ENCODE measurements at regions not wholly inside any gene's neighbourhood (a gene's known extent, or its start where the extent isn't known, plus 50 kb on each side); places are given as distances from the start of the nearest gene placed in this dataset.

DNA sequence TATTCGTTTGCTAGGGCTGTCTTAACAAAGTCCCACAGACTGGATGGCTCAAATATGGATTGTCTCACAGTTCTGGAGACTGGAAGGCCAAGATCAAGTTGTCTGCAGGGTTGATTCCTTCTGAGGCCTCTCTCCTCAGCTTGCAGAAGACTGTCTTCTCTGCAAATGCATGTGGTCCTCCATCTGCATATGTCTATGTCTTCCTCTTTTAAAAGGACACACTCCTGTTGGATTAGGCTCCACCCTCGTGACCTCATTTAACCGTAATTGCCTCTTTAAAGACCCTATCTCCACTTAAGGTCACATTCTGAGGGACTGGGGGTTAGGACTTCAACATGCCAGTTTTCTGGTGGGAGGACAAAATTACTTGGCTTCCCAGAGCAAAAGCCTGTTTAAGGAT, 123.3 kb downstream of the SLC38A6 start:
- no peak for TF ChIP-seq NR2F2 (IDR thresholded peaks at IDR 0.05)
- TF ChIP-seq, protein P1, sequence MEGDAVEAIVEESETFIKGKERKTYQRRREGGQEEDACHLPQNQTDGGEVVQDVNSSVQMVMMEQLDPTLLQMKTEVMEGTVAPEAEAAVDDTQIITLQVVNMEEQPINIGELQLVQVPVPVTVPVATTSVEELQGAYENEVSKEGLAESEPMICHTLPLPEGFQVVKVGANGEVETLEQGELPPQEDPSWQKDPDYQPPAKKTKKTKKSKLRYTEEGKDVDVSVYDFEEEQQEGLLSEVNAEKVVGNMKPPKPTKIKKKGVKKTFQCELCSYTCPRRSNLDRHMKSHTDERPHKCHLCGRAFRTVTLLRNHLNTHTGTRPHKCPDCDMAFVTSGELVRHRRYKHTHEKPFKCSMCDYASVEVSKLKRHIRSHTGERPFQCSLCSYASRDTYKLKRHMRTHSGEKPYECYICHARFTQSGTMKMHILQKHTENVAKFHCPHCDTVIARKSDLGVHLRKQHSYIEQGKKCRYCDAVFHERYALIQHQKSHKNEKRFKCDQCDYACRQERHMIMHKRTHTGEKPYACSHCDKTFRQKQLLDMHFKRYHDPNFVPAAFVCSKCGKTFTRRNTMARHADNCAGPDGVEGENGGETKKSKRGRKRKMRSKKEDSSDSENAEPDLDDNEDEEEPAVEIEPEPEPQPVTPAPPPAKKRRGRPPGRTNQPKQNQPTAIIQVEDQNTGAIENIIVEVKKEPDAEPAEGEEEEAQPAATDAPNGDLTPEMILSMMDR (IDR thresholded peaks at IDR 0.05; ENCODE audit: low read depth, low read length, missing input control) = no peak
- no peak for TF ChIP-seq FOXA1 (IDR thresholded peaks at IDR 0.05)
- no peak for TF ChIP-seq JUND (IDR thresholded peaks at IDR 0.05)
- TF ChIP-seq FOXA2 (IDR thresholded peaks at IDR 0.05) = no peak
- TF ChIP-seq SP1 (IDR thresholded peaks at IDR 0.05) = no peak
- TF ChIP-seq, protein P2, sequence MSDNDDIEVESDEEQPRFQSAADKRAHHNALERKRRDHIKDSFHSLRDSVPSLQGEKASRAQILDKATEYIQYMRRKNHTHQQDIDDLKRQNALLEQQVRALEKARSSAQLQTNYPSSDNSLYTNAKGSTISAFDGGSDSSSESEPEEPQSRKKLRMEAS (IDR thresholded peaks at IDR 0.05) = no peak
- TF ChIP-seq HNF4G (IDR thresholded peaks at IDR 0.05) = no peak
- TF ChIP-seq YY1 (IDR thresholded peaks at IDR 0.05) = no peak
- H3K27ac ChIP-seq (ENCODE audit: low read depth in 1 of 2, low read length in 2 of 2) = no peak overlapping the region
- H3K36me3 ChIP-seq (ENCODE audit: control insufficient read depth in 4 of 4, insufficient read depth in 3 of 4, low read depth in 1 of 4, low read length in 3 of 4) = no peaks in the 10 kb centered on the region
- H3K9me3 ChIP-seq (ENCODE audit: control insufficient read depth in 4 of 4, low read length in 3 of 4) = no peaks in the 10 kb centered on the region
- no peaks in the 10 kb centered on the region for H3K27me3 ChIP-seq (ENCODE audit: control insufficient read depth in 4 of 4, insufficient read depth in 4 of 4, low read length in 3 of 4)
- peaks cover 2 to 12% (median 4%) of the 10 kb centered on the region in 4 donors for H3K4me1 ChIP-seq (ENCODE audit: control insufficient read depth in 4 of 4, insufficient read depth in 4 of 4, low read length in 3 of 4)
- DNase-seq (ENCODE audit: low spot score) = no peak
- H3K4me3 ChIP-seq (ENCODE audit: low read depth in 1 of 3, low read length in 3 of 3) = no peak overlapping the region
- 81% methylated on average over 3 of the region's 3 CpGs for WGBS
- no peak overlapping the region for H3K9ac ChIP-seq (ENCODE audit: low read depth in 1 of 2, low read length in 2 of 2)

DNA sequence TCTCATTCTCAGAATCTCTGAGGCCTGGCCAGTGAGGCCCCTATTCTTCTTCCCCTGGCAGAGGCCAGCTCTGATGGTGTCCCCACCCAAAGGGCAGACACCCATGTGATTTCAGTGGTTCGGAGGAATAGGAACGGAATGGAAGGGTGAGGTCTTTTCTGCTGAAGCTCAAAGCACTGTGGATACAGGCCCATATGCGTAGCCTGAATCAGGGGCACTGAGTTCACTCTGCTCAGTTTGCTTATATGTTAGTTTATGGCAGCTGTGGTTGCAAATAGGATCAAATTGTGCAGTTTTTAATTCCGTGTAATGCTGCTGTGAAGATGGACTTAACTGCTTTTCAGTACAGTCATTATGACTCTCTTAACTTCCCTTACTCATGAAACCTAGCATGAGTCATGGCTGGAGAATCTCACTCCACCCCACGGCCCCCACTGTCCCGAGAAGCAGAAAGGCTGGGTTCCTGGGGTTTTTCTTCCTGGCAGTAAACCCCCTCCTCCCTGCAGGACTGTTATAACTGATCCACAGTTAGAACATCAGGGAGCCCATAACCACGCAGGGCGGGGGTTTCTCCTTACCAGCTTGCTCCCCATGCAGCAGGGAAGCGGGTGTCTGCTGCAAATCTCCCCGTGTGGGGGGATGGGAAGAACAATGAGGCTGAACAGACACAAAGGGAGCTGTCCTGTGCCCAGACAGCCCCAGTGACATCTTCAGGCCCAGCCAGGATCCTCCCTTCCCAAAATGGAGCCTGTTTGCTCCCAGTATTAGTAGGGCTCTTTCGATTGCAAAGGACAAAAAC, 122.7 kb downstream of the SLC38A6 start:
- Histone ChIP-seq H3K4me3 (ENCODE audit: low read depth in 1 of 3, low read length in 3 of 3) (no peak overlapping the region), H3K4me1 (ENCODE audit: control insufficient read depth in 4 of 4, insufficient read depth in 4 of 4, low read length in 3 of 4) (peaks cover 2 to 12% (median 4%) of the 10 kb centered on the region in 4 donors), H3K27me3 (ENCODE audit: control insufficient read depth in 4 of 4, insufficient read depth in 4 of 4, low read length in 3 of 4) (no peaks in the 10 kb centered on the region), H3K9ac (ENCODE audit: low read depth in 1 of 2, low read length in 2 of 2) (no peak overlapping the region), H3K9me3 (ENCODE audit: control insufficient read depth in 4 of 4, low read length in 3 of 4) (no peaks in the 10 kb centered on the region), H3K36me3 (ENCODE audit: control insufficient read depth in 4 of 4, insufficient read depth in 3 of 4, low read depth in 1 of 4, low read length in 3 of 4) (no peaks in the 10 kb centered on the region), H3K27ac (ENCODE audit: low read depth in 1 of 2, low read length in 2 of 2) (peak overlapping the region in 1 of 2 donors; percentile 9)
- 81% methylated on average over 11 of the region's 11 CpGs for WGBS
- no peak for DNase-seq (ENCODE audit: low spot score)
- TF ChIP-seq HNF4G (IDR thresholded peaks at IDR 0.05) (no peak), JUND (IDR thresholded peaks at IDR 0.05) (peak; percentile 28 to 38)

DNA sequence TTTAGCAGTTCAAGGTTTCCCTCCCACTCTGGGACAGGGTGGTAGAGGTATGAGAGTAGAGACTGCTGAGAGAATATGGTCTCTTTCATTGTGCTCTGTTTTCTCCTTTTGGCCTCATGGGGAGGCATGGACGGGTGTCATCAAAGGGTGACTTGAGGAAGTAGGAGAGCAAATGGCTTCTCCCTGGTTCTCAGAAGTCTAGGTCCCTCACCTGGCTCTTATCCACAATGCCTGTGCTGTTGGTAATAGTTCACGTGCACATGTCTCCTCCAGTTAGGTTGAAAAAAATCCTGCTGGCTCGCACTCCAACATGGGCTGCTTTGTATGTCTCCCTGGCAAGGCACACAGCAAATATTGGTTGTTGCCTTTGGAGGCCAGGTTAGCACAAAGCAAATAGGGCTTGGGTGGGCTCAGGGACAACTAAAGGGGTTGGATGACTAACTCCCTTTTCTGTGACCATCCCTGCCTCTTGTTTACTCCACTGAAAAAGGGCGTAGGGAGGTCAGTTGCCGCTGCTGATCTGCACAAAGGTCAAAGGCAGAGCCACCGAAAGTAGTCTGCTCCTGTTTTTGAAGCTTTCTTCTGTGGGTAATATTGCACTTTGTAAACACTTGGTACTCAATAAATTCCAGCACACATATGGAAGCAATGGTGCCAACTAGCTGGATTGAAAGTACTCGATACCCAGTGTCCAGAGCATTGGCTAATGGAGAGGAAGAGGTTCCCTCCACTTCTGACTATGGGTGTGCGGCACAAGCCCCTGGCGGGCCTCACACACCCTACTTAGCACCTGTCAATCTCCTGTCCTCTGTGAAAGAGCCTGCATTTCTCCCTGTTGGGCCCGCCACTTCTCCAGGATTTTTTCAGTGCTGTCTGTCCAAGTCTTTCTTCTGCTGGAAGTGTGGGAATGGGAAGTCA, 121.8 kb downstream of the SLC38A6 start:
- Histone ChIP-seq H3K27ac (ENCODE audit: low read depth in 1 of 2, low read length in 2 of 2) (peak overlapping the region; percentile 23 to 35), H3K9ac (ENCODE audit: low read depth in 1 of 2, low read length in 2 of 2) (no peak overlapping the region)
- TF ChIP-seq, protein P1 (IDR thresholded peaks at IDR 0.05; ENCODE audit: low read depth, low read length, missing input control) = no peak
- TF ChIP-seq SP1 (IDR thresholded peaks at IDR 0.05) (peak; percentile 82), TAF1 (conservative IDR thresholded peaks at IDR 0.05) (no peak), JUND (IDR thresholded peaks at IDR 0.05) (peak in 1 of 2 donors; percentile 81), YY1 (IDR thresholded peaks at IDR 0.05) (peak; percentile 77), RXRA (IDR thresholded peaks at IDR 0.05) (peak; percentile 86 to 95), HNF4A (conservative IDR thresholded peaks at IDR 0.05) (peak; percentile 36 to 69), HNF4G (IDR thresholded peaks at IDR 0.05) (no peak), GABPA (IDR thresholded peaks at IDR 0.05 in 1 of 2, conservative IDR thresholded peaks at IDR 0.05 in 1 of 2) (no peak)
- TF ChIP-seq, protein P3, sequence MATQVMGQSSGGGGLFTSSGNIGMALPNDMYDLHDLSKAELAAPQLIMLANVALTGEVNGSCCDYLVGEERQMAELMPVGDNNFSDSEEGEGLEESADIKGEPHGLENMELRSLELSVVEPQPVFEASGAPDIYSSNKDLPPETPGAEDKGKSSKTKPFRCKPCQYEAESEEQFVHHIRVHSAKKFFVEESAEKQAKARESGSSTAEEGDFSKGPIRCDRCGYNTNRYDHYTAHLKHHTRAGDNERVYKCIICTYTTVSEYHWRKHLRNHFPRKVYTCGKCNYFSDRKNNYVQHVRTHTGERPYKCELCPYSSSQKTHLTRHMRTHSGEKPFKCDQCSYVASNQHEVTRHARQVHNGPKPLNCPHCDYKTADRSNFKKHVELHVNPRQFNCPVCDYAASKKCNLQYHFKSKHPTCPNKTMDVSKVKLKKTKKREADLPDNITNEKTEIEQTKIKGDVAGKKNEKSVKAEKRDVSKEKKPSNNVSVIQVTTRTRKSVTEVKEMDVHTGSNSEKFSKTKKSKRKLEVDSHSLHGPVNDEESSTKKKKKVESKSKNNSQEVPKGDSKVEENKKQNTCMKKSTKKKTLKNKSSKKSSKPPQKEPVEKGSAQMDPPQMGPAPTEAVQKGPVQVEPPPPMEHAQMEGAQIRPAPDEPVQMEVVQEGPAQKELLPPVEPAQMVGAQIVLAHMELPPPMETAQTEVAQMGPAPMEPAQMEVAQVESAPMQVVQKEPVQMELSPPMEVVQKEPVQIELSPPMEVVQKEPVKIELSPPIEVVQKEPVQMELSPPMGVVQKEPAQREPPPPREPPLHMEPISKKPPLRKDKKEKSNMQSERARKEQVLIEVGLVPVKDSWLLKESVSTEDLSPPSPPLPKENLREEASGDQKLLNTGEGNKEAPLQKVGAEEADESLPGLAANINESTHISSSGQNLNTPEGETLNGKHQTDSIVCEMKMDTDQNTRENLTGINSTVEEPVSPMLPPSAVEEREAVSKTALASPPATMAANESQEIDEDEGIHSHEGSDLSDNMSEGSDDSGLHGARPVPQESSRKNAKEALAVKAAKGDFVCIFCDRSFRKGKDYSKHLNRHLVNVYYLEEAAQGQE (IDR thresholded peaks at IDR 0.05) = peak; percentile 70

More for the DNA sequence above, 121.8 kb downstream of the SLC38A6 start:
- no peaks in the 10 kb centered on the region for H3K27me3 ChIP-seq (ENCODE audit: control insufficient read depth in 4 of 4, insufficient read depth in 4 of 4, low read length in 3 of 4)
- WGBS = 56% methylated on average over 10 of the region's 10 CpGs
- H3K9me3 ChIP-seq (ENCODE audit: control insufficient read depth in 4 of 4, low read length in 3 of 4) = no peaks in the 10 kb centered on the region
- H3K4me1 ChIP-seq (ENCODE audit: control insufficient read depth in 4 of 4, insufficient read depth in 4 of 4, low read length in 3 of 4) = peaks cover 2 to 12% (median 4%) of the 10 kb centered on the region in 4 donors
- peak; percentile 54 for DNase-seq (ENCODE audit: low spot score)
- no peak overlapping the region for H3K4me3 ChIP-seq (ENCODE audit: low read depth in 1 of 3, low read length in 3 of 3)
- H3K36me3 ChIP-seq (ENCODE audit: control insufficient read depth in 4 of 4, insufficient read depth in 3 of 4, low read depth in 1 of 4, low read length in 3 of 4) = no peaks in the 10 kb centered on the region

All from liver (tissue), 8 donors.